GM10266 (cell line): ENCODE measurements at regions not wholly inside any gene's neighbourhood (a gene's known extent, or its start where the extent isn't known, plus 50 kb on each side); places are given as distances from the start of the nearest gene placed in this dataset.
A peak's percentile ranks its signal among the peaks of the same experiment; 100 is the strongest.

Experiments
- DNase-seq: peaks from one replicate; pipeline ENCODE4 v3.0.0; 2012; ENCODE audit errors: extremely low spot score
- TF ChIP-seq, protein P1 (sequence below): IDR thresholded peaks from 2 replicates; pipeline ENCODE4 v1.5.1; 2012; ENCODE audit warnings: mild to moderate bottlenecking, low read depth; ENCODE audit not compliant: control insufficient read depth, insufficient read depth; ENCODE audit errors: missing control alignments

DNA sequence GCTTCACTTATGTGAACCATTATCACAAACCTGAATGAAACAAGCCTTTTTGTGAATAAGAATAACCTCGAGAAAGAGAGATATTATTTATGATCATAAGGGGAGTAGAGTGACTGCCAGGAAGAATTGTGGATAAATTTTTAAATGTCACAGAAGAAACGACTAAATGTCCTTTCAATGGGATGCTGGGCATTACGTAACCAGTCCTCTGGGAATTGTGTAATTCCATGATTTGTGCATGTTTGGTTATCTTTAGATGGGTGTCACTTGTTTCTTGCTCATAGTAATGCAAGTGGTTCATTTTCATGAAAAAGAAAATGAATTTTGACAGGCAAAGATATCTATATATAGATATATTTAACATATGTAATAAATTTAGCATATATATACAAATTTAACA lies 379.5 kb upstream of the AGTR1 start:
- TF ChIP-seq, protein P1, sequence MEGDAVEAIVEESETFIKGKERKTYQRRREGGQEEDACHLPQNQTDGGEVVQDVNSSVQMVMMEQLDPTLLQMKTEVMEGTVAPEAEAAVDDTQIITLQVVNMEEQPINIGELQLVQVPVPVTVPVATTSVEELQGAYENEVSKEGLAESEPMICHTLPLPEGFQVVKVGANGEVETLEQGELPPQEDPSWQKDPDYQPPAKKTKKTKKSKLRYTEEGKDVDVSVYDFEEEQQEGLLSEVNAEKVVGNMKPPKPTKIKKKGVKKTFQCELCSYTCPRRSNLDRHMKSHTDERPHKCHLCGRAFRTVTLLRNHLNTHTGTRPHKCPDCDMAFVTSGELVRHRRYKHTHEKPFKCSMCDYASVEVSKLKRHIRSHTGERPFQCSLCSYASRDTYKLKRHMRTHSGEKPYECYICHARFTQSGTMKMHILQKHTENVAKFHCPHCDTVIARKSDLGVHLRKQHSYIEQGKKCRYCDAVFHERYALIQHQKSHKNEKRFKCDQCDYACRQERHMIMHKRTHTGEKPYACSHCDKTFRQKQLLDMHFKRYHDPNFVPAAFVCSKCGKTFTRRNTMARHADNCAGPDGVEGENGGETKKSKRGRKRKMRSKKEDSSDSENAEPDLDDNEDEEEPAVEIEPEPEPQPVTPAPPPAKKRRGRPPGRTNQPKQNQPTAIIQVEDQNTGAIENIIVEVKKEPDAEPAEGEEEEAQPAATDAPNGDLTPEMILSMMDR = no peak
- no peak for DNase-seq

- TF ChIP-seq, protein P1 = no peak
- DNase-seq = peak; percentile 20
These were observed 378.4 kb upstream of the AGTR1 start for GRCh38 chr3:148319161-148319915.

DNA sequence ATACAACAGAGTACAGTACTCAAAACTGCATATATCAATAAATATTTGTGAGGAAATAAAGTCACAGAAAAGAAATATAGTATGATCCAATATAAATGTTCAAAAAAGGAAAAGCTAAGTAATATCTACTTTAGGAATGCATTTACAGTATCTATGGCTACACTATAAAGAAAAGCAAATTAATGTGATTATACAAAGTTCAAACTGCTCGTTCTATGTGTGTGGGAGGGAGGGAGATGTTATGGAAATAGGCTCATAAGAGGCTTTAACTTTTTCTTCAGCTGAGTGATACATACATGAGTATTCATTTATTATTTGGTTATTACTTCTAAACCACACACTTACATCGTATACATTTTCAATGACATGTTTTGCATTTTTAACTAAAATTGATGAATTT lies 377.7 kb upstream of the AGTR1 start:
- TF ChIP-seq, protein P1 = no peak
- DNase-seq = no peak

- no peak for DNase-seq
- TF ChIP-seq, protein P1 = no peak
These were observed 368.0 kb upstream of the AGTR1 start for GRCh38 chr3:148329481-148330235.

GRCh38 chr3:148330542-148330941 lies 367.2 kb upstream of the AGTR1 start:
- no peak for DNase-seq

DNA sequence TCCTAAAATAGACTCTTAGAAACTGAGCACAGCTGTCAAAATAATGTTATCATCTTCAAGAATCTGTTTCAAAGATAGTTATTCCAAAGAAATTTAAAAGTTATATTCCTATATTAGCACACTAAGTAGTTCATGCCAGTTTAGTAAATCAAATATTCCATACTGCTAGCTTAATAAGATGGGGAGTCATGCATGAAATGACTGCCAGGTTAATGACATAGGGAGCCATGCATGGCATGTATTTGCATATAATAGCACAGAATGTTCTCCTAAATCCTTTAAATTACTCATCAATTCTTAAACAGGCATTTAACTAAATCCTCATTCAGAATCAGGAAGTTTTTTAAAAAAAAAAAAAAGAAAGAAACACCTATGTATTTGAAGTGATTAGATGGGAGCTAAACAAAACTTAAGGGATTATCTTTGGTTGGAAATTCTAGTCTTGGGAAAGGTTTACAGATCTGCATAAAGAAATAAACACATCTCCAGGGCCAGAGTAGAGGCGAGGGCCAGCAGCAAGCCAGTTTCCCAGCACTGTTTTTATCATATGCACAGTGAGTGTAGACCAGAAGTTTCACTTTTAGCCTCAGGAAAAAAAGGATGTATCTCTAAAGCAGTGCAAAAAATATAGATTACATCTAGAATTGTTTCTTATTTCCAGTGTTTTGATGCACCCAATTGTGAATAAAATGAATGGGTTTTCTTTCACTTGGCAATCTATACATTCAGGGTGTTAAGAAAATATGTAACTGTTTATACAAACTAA lies 366.4 kb upstream of the AGTR1 start:
- TF ChIP-seq, protein P1 = no peak

More at GRCh38 chr3:148330542-148330941, 367.2 kb upstream of the AGTR1 start:
- TF ChIP-seq, protein P1 = no peak

More for the DNA sequence above, 366.4 kb upstream of the AGTR1 start:
- no peak for DNase-seq
